ENCODE measurements at regions not wholly inside any gene's neighbourhood (a gene's known extent, or its start where the extent isn't known, plus 50 kb on each side); places are given as distances from the start of the nearest gene placed in this dataset.
"Not testable (repeated sequence)": the region's sequence is repeated elsewhere in the genome, so short reads cannot be mapped to it uniquely, and the experiment has no call there.

DNA sequence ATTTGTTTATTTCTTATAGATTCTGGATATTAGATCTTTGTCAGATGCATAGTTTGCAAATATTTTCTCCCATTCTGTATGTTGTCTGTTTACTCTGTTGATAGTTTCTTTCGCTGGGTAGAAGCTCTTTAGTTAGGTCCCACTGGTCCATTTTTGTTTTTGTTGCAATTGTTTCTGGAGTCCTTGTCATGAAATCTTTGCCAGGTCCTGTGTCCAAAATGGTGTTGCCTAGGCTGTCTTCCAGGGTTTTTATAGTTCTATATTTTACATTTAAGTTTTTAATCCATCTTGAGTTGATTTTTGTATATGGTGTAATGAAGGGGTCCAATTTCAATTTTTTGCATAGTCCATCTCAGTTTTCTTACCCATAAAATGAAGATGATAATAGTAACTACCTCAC lies 173.9 kb upstream of the NT5E start:
- not testable (repeated sequence) for DNase-seq

DNA sequence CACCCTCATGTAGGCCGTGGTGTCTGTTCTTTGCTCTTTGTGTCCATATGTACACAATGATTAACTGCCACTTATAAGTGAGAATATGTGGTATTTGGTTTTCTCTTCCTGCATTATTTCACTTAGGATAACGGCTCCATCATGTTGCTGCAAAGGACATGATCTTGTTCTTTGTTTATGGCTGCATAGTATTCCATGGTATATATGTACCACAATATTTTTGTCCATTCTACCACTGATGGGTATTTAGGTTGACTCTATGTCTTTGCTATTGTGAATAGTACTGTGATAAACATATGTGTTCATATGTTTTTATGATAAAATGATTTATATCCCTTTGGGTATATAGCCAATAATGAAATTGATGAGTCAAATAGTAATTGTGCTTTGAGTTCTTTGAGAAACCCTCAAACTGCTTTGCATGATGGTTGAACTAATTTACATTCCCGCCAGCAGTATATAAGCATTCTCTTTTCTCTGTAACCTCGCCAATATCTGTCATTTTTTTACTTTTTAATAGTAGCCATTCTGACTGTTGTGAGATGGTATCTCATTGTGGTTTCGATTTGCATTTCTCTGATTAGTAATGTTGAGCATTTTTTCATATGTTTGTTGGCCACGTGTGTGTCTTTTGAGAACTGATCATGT lies 174.4 kb upstream of the NT5E start:
- no peak for DNase-seq

DNA sequence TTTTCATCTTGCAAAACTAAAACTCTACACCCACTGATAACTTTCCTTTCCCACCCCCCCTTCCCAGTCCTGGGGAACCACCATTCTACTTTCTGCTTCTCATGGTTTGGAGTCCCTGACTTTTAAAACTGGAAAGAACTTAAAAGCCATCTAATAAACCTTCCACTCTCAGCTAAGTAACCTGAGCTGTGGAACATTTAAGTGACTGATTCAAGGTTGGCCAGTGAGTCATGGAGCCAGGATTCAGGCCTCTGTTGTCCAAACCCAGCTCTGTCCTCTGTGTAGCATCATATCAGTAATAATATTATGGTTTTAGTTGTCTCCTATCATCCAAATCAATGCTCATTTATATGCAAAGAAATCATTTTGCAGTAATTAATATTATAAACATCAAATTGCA lies 176.0 kb upstream of the NT5E start:
- no peak for DNase-seq

DNA sequence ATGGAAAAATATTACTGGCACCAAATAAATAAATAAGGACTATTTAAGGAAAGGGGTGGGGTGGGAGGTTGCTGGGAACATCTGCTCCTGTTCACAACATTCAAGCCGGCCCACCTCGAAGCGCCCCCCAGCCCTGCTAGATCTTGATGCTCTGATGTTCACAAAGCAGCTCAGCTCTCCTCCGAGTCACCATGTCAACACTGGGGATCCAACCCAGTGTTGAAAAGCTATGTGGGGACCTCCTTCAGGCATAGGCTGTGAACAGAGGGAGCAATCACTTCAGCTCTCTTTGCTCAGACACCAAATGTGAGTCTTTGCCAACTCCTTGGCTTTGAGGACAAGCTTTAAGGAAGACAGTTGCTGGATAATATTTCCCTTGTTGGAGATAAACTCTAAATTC lies 176.8 kb upstream of the NT5E start:
- no peak for DNase-seq

DNA sequence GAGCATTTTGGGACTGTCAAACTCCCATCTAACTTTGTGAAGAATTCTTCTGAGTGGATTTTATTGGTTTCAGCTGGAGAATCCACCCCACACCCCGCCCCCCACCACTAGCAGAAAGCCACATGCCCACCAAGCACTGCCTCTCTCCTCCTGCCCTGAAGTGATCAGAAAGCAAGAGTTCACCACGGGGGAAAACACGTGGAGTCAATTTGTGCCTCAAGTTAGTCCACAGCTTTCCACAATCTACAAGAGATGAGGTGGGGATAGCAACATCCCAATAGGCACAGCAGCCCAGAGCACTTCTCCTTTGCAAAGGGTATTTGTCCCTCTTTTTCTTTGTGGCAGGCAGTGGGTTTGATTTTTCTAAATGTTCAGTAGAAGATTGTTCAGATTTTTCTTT lies 177.3 kb upstream of the NT5E start:
- no peak for DNase-seq

DNA sequence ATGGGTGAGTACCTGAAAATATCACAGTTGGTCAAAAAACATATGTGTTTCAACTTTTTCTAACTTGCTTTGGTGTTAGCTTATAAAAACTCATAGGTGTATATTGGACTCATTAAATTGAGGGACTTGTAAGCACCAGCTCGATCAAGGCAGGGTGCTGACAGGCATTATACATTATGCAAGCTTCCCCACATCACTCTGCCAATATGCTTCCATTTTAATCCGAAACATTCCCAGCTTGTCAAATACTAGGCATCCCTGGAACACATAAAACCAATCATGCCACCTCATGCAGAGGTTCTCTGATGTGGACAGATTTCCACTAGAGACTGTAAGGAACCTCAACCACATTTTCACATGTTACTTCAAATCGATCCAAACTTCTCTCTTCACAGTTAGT lies 187.3 kb upstream of the NT5E start:
- no peak for DNase-seq

DNA sequence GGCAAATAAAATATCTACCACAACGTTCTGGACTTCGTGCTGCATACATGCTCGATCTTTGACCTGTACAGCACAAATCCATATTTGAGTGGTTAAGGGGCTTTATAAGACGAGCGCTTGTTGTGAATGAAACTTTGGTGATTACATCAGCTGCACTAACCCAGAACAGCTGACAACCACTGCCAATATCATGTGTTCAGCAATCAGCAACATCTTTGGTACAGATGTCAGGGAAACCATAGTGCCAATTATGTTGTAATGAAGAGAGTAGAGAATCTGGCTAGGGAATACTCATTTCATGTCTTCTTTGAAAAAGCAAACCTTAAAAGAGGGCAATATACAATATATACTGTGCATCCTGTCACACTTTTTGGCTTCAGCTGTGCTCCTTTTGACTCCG lies 188.6 kb upstream of the NT5E start:
- no peak for DNase-seq

DNA sequence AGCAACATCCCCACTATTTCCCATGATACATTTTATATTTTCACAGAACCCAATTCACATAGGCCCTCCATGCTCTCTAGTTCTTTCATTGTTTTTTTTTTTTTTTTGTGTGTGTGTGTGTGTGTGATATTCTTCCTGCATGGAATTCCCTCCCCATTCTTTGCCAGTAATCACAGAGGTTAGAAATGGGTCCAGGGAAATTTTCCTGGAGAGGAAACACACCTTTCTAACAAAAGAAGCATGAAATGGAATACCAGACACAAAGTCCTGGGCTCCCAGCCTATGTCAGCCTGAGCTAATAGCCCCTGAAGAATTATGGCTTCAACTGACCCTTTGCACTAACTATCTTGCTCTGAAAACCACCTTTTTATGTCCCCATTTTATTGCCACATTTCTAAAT lies 194.2 kb upstream of the NT5E start:
- no peak for DNase-seq

DNA sequence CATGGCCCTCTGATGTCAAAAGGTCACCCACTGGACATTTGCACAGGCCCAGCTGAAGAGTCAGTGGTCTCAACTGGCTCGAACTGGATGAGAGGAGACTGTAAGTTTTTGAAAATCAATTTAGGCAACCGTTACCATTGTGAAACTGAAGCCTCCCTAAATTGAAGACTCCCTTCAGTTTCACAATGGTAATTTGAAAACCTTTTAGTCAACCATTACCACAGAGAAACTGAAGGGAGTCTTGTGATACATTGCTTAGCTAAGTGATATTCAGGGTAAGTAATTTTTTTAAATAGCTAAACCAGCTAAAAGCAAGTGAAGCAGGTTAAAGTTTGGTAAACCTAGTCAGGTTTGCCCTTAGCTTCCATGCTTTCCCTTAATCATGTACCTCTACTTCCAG lies 197.3 kb upstream of the NT5E start:
- no peak for DNase-seq

DNA sequence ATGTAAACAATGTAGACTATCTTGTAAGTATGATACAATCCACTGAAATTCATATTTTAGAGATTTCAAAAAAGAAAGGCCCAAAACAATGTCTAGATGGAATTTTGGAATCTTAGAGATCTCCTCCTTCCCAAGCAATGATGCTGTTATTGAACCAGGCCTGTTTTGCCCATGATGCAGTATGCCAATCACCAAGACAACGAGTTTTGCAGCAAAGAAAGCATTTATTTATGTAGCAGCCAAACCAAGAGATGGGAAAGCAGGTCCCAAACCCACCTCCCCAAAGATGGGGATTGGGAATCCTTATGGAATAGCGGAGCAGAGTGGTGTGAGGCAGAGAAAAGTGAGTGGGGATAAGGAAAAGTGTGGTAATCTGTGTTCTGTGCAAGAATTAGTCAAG lies 197.8 kb upstream of the NT5E start:
- no peak for DNase-seq

DNA sequence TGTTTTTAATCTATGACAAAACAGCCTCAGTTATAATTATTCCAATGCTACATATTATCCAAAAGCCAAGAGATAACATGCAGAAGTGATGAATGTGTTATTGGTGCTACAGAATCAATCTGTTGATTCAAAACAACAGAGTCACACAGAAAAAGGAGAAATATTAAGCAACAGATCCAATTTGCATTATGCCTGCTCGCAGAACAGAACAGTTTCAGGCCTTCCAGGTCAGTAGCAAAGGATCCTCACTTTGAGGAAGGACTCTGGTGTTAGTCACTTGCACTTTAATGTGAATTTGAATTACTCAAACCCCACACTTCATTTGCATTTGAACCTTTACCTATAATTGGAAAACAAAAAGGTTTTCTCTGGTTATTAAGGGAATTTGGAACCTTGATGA lies 198.6 kb upstream of the NT5E start:
- no peak for DNase-seq

DNA sequence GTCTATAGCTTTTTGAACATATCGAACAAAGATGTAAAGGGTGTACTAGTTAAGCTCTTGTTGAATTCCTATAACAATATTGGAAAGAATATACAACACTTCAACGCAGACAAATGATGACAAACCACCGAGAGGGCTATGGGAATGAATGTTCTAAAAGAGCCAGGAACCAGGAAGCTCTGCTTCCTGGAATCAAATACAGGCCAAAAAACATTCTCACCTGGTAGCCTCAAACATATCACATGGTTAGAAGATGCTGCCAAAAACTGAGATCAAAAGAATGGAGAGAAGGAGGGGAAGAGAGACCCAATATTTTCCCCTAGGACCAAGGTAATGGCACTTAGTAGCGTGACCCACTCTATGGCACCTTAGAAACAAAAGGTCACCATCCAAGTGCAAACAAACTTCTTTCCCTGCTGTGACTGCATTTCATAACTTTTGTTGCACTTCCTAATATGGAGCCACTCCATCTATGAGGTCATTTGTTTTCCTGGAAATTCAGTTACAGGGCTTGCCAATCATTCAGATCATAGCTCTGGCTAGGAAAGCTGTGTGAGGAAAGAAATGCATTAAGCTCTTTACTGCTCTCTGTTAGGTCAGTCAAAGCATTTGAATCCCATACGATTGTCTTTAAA lies 199.2 kb upstream of the NT5E start:
- no peak for DNase-seq

DNA sequence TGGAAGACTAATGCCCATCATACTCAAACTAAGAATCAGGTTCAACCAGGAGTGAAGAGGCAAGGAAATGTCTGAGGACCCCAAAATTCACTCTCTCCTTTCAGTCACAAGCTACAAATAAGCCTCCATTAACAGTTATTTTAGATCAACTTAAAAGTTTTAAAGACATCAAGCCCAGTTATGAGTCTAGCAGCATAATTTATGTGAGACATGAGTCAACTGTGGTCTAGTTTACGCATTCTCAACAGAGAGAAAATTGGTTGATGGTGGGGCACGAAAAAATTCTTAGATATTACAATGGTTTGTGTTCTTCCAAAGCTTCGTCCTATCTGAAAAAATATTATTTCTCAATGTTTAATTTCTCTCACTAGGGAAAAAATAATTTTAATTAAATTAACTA lies 204.9 kb upstream of the NT5E start:
- no peak for DNase-seq

DNA sequence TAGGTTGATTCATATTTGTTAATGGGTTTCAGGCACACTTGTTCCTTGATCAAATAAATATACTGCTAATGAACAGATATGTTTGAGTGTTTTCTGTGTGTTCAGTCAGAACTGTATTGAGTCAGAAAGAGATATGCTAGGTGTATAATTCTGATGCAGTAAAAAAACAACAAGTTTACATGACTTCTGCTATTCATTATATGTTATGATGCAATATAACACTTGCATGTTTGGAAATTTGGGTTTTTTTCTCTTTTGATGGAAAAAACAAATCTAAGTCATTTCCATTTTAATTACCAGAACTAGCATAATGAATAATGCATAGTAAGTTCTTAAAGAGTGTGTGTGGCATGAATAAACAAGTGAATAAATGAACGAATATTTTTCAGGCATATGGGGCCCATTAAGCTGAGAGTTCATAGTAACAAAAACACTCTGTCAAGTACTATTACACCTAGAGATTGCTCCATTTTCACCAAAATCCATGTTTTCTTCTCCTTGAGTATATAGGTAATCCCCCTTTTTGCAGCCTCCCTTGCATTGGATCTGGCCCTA lies 208.3 kb upstream of the NT5E start:
- DNase-seq, result no peak

DNA sequence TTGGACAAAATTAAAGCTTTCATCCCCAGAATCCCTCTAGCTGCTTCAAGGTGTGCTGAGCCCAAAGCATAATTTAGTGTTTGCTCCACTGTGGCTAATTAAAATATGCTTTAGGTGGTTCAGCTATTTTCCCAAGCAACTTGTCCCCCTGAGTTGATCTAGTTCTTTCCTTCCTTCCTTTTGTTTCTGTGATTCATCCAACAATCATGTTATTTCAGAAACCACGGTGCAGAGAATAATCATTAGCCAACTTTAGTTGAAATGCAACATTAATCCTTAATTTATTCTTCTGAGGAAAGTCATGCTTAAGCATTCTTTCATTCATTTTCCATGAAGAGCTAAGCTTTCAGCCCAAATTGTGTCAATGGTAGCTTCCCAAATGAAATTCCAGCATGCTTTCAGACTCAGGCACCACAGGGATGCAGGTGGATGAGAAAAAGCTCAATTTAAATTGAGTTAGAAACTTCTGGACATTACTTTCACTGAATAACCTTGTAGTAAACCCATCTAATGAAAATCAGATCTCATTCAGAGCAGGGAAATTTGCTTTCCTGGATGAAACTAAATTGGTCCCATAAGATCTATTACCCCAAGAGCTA lies 209.0 kb upstream of the NT5E start:
- DNase-seq, result no peak

DNA sequence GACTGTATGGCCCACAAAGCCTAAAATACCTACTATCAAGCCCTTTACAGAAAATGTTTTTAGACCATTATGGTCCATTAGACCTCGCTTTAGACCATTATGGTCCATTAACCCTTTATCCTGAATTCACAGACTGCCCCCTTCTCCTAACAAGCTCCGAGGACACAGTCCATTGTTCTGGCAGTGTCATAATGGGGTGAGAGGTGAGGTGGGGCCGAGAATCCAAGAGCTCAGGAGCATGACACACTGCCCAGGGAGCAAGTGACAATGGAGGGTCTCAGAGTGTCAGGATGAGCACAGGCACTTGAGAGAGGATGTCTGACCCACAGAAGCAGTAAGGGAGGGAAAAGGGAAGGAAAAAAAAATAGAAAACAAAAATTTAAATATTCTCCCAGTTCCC lies 212.4 kb upstream of the NT5E start:
- no peak for DNase-seq

DNA sequence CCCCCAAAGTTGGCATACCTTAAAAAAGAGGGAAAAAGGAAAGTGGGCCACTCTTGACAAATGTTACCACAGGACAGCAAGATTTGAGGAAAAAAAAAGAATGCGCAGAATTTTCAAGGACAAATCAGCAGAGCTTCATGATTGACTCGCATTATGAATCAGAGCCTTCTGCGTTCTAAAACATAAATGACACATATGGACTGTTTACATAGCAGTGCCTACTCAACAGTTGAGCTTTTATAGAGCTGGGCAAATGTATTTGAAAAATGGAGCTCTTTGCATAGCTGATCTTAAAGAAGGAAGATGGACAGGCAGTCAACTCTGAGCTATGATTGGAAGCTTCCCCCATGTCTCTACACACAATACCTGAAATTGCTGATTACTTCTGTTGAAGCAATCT lies 213.2 kb upstream of the NT5E start:
- no peak for DNase-seq

DNA sequence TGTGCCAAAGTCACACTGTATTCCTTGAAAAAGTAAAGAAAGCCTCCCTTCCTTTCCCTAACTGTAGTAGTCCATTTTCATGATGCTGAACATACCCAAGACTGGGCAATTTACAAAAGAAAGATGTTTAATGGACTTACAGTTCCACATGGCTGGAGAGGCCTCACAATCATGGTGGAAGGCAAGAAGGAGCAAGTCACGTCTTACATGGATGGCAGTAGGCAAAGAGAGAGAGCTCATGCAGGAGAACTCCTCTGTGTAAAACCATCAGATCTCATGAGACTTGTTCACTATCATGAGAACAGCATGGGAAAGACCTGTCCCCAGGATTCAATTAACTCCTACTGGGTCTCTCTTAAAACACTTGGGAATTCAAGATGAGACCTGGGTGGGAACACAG lies 222.5 kb upstream of the NT5E start:
- not testable (repeated sequence) for DNase-seq

DNA sequence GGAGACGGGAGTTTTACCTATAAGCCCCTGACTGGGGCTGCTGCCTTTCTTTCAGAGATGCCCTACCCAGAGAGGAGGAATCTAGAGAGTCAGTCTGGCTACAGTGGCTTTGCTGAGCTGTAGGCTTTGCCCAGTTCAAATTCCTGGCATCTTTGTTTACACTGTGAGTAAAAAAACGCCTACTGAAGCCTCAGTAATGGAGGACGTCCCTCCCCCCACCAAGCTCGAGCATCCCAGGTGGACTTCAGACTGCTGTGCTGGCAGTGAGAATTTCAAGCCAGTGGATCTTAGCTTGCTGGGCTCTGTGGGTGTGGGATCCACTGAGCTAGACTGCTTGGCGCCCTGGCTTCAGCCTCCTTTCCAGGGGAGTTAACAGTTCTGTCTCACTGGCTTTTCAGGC lies 237.1 kb upstream of the NT5E start:
- not testable (repeated sequence) for DNase-seq

DNA sequence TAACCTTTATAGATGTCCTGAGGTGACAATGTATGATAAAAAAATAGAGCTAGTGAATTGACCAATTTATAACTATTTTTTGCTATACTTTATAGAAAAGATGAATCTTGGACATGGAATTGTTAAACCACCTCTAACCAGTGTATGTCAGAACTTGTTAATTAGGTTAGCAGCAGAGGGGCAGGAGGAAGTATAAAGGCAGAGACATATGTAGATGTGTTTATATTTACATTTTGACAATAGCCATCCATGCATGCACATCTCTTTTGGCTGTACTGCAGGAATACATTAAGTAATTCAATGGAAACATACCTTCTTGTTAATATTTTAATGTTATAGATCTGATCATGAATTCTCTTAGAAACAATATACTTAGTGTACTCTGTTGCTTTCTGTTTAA lies 254.6 kb upstream of the NT5E start:
- no peak for DNase-seq

DNA sequence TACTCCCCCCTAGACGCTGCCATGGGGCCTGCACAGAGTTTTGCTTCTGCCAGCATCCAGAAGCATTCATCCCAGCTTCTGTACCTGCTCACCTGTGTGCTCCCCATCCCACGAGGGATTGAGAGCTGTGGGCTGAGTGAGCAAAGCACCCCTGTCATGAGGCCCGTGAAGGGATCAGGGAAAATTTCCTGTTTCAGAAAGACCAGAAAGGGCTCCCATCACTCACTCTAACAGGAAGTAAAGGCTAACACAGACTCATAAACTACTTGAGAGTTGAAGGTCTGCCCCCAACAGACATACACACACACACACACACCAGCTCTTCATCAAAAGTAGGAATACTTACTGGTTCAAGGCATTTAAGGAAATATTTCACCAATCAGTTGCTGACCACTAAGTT lies 256.5 kb upstream of the NT5E start:
- no peak for DNase-seq

DNA sequence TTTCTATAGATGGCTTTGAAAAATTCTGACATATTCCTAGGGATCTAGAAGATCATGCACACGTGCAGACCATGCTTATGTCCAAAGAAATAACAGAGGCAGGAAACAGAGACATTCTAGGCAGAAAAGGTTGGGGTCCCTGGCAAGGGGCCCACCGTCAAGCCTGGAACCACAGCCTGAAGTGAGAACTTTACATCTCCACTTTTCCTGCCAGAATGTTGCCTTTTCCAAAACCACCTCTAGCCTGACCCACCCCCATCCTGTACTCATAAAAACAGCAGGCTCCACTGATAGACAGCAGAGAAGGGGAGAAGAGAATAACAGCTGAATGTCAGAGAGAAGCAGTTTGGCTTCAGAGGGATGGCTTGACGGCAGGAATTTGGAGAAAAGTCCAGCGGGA lies 257.3 kb upstream of the NT5E start:
- DNase-seq, result no peak

DNA sequence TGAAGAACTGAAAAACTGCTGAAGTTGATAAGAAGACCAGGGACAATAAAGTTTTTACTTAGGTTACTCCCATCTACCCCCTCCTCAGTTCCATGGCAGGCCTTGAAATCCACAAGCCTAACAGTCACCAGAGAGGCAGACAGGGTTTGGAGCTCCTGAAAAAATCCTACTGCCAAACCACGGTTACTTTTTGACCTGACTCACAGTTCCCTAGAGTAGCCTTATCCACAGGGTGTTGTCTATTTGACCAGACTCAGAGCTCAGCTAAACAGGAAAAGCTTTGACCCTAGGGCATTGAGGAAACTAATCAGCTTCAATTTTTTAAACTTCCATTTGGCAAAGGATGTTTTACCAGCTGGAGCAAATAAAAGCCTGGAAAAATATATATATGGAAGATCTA lies 257.7 kb upstream of the NT5E start:
- DNase-seq, result no peak

DNA sequence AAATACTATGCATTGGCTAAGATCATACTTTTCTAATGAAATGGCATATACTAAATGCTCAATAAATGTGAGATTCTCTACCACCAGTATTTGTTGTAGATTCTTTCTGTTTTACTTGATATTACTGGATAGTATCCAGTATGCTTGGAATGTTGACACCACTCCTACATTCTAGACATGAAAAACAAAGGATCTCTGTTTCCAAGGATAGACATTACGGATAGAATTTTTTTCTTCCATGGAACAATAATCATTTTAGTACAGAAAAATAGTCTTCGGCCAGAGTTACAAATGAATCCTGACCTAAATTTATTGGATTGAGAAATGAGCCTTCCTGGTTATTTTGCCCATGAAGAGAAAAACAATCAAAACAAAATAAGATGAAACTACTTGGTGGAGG lies 258.2 kb upstream of the NT5E start:
- no peak for DNase-seq

Data from NCI-H1105 treated with DMSO at 0.1 percent for 48 hours (cell line).